ENCODE measurements at regions not wholly inside any gene's neighbourhood (a gene's known extent, or its start where the extent isn't known, plus 50 kb on each side); places are given as distances from the start of the nearest gene placed in this dataset.

DNA sequence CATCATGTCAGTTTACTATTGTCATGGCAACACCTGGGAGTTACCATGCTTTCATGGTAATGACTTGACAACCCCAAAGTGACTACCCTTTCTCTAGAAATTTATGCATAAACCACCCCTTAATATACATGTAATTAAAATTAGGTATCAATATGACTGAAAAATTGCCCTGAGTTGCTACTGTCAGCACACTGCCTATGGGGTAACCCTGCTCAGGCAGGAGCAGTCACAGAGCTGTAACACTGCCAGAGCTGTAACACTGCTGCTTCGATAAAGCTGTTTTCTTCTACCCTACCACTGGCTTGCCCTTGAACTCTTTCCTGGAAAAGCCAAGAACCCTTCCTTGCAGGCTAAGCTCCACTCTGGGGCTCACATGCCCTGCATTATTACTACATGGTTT, 95.5 kb upstream of the SYT4 start:
- no peaks in the 10 kb centered on the region for H3K4me1 Mint-ChIP-seq (ENCODE audit: low read depth, unreplicated experiment)
- no TSS peak for BruUV-seq (replicated peaks)
- no peak overlapping the region for H3K27ac Mint-ChIP-seq (ENCODE audit: unreplicated experiment)
- DNase-seq = no peak
- TF ChIP-seq, protein P1, sequence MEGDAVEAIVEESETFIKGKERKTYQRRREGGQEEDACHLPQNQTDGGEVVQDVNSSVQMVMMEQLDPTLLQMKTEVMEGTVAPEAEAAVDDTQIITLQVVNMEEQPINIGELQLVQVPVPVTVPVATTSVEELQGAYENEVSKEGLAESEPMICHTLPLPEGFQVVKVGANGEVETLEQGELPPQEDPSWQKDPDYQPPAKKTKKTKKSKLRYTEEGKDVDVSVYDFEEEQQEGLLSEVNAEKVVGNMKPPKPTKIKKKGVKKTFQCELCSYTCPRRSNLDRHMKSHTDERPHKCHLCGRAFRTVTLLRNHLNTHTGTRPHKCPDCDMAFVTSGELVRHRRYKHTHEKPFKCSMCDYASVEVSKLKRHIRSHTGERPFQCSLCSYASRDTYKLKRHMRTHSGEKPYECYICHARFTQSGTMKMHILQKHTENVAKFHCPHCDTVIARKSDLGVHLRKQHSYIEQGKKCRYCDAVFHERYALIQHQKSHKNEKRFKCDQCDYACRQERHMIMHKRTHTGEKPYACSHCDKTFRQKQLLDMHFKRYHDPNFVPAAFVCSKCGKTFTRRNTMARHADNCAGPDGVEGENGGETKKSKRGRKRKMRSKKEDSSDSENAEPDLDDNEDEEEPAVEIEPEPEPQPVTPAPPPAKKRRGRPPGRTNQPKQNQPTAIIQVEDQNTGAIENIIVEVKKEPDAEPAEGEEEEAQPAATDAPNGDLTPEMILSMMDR (IDR thresholded peaks at IDR 0.05; ENCODE audit: unreplicated experiment) = no peak
- no peaks in the 10 kb centered on the region for H3K36me3 Mint-ChIP-seq (ENCODE audit: insufficient read depth, unreplicated experiment)
- H3K4me3 Mint-ChIP-seq (ENCODE audit: low read depth, unreplicated experiment) = no peak overlapping the region
- intact Hi-C loops (cut with micrococcal nuclease; ENCODE audit: unreplicated experiment) = no loop called here
- CTCF ChIA-PET = no interaction called here
- H3K27me3 Mint-ChIP-seq (ENCODE audit: unreplicated experiment) = no peaks in the 10 kb centered on the region
- no peaks in the 10 kb centered on the region for H3K9me3 Mint-ChIP-seq (ENCODE audit: low read depth, unreplicated experiment)

DNA sequence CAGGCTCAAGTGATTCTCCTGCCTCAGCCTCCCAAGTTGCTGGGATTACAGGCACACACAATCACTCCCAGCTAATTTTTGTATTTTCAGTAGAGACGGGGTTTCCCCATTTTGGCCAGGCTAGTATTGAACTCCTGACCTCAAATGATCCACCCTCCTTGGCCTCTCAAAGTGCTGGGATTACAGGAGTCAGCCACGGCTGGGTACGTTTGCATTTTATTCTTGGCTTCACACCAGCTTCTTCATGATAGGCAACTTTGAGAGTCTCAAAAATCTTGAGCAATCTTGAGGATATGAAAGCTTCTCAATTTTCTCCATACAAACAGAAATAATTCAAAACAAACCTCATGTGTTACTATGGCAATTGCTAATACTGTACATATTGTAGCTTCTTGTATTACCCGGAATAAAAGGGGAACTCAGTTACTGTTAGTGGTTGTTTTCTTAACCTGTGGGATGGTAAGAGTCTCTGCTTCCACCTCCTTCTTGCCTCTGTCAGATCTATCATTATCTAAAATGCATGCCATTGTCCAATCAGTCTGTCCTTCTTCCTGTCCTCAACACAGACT, 102.9 kb upstream of the SYT4 start:
- Mint-ChIP-seq H3K27me3 (ENCODE audit: unreplicated experiment) (no peaks in the 10 kb centered on the region), H3K4me1 (ENCODE audit: low read depth, unreplicated experiment) (no peaks in the 10 kb centered on the region), H3K27ac (ENCODE audit: unreplicated experiment) (no peak overlapping the region), H3K4me3 (ENCODE audit: low read depth, unreplicated experiment) (no peak overlapping the region), H3K36me3 (ENCODE audit: insufficient read depth, unreplicated experiment) (no peaks in the 10 kb centered on the region), H3K9me3 (ENCODE audit: low read depth, unreplicated experiment) (peaks cover 3% of the 10 kb centered on the region)
- BruUV-seq (replicated peaks) = no TSS peak
- TF ChIP-seq, protein P1 (IDR thresholded peaks at IDR 0.05; ENCODE audit: unreplicated experiment) = no peak
- intact Hi-C loops (cut with micrococcal nuclease; ENCODE audit: unreplicated experiment) = no loop called here
- CTCF ChIA-PET = no interaction called here
- DNase-seq = no peak

DNA sequence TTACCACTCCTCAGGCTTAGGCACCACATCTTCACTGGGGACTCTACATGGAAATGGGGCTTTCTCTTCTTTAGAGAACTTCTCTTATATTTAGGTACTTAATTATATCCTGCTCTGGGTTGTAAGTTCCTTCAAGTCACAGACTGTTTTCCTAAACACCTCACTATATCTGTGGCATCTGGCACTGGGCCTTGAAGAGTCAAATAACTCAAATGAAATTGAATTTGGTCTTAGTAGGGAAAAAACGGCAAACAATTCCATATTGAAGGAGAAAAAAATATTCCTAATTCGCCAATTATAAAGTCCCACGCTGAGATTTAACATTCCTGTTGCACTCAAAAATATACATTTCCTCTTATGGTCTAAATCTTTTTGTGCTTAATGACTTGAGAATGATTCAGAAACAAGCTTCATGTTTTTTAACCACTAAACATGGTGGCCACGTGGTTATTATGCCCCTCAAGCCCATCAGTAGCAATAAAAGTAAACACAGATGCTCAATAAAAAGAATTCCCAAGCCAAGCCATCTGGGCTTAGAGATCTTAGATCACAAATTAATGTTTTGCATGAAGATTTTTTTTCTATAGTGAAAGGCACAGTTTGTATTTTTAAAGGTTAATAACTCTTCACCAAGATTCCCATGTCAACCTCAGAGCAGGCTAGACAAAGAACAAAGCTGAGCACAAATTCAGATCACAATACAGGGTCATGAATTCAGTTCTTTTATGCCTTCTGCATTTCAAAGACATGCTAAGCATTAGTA, 105.5 kb upstream of the SYT4 start:
- no peak overlapping the region for H3K27ac Mint-ChIP-seq (ENCODE audit: unreplicated experiment)
- H3K36me3 Mint-ChIP-seq (ENCODE audit: insufficient read depth, unreplicated experiment) = no peaks in the 10 kb centered on the region
- H3K4me3 Mint-ChIP-seq (ENCODE audit: low read depth, unreplicated experiment) = no peak overlapping the region
- BruUV-seq (replicated peaks) = no TSS peak
- CTCF ChIA-PET = no interaction called here
- no peak for DNase-seq
- H3K4me1 Mint-ChIP-seq (ENCODE audit: low read depth, unreplicated experiment) = no peaks in the 10 kb centered on the region
- TF ChIP-seq, protein P1 (IDR thresholded peaks at IDR 0.05; ENCODE audit: unreplicated experiment) = no peak
- peaks cover 3% of the 10 kb centered on the region for H3K9me3 Mint-ChIP-seq (ENCODE audit: low read depth, unreplicated experiment)
- no peaks in the 10 kb centered on the region for H3K27me3 Mint-ChIP-seq (ENCODE audit: unreplicated experiment)
- intact Hi-C loops (cut with micrococcal nuclease; ENCODE audit: unreplicated experiment) = no loop called here

DNA sequence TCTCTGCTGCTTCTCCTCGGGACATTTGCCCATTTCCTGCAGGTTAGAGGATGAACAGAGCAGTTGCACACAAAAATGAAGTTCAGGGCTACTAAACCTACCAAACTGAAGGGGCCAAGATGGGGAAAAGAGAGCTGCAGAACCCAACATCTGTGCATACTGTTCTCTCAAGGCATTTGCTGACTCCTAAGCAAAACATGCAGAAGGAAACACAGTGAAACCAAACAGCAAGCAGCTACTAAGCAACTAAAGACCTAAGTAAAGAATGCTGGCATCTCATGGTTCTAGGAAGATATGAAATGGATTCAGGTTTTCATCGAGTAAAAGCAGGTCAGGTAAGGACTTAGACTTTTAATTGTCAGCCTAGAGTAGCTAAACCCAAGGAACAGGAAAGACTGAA, 111.9 kb upstream of the SYT4 start:
- no peak for DNase-seq
- intact Hi-C loops (cut with micrococcal nuclease; ENCODE audit: unreplicated experiment) = no loop called here
- Mint-ChIP-seq H3K36me3 (ENCODE audit: insufficient read depth, unreplicated experiment) (no peaks in the 10 kb centered on the region), H3K4me3 (ENCODE audit: low read depth, unreplicated experiment) (no peak overlapping the region), H3K4me1 (ENCODE audit: low read depth, unreplicated experiment) (no peaks in the 10 kb centered on the region), H3K27me3 (ENCODE audit: unreplicated experiment) (no peaks in the 10 kb centered on the region), H3K27ac (ENCODE audit: unreplicated experiment) (no peak overlapping the region), H3K9me3 (ENCODE audit: low read depth, unreplicated experiment) (no peaks in the 10 kb centered on the region)
- no TSS peak for BruUV-seq (replicated peaks)
- CTCF ChIA-PET = no interaction called here
- TF ChIP-seq, protein P1 (IDR thresholded peaks at IDR 0.05; ENCODE audit: unreplicated experiment) = no peak
